ENCODE measurements at regions not wholly inside any gene's neighbourhood (a gene's known extent, or its start where the extent isn't known, plus 50 kb on each side); places are given as distances from the start of the nearest gene placed in this dataset.

DNA sequence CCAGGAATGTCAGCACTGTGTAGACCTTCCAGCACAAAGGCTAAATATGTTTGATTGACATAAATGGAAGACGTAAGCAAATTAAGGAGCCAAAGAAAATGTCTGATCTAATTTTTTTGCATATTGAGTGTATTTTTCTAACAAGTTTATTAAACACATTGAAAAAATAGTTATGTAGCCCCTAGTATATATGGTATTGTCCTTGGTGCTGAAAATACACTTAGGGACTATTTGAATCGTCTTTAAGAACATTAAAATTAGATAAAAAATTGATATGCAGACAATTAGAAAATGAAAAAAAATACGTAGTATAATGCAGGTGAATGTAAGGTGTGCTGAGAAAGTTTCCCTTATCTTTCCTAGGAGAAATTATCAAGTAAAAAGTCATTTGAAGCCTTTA is 337.0 kb downstream of the OMA1 start:
- no peak overlapping the region for H3K4me3 ChIP-seq (ENCODE audit: control insufficient read depth, low read depth, low read length)
- TF ChIP-seq, protein P1, sequence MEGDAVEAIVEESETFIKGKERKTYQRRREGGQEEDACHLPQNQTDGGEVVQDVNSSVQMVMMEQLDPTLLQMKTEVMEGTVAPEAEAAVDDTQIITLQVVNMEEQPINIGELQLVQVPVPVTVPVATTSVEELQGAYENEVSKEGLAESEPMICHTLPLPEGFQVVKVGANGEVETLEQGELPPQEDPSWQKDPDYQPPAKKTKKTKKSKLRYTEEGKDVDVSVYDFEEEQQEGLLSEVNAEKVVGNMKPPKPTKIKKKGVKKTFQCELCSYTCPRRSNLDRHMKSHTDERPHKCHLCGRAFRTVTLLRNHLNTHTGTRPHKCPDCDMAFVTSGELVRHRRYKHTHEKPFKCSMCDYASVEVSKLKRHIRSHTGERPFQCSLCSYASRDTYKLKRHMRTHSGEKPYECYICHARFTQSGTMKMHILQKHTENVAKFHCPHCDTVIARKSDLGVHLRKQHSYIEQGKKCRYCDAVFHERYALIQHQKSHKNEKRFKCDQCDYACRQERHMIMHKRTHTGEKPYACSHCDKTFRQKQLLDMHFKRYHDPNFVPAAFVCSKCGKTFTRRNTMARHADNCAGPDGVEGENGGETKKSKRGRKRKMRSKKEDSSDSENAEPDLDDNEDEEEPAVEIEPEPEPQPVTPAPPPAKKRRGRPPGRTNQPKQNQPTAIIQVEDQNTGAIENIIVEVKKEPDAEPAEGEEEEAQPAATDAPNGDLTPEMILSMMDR (conservative IDR thresholded peaks at IDR 0.05; ENCODE audit: control insufficient read depth, insufficient read depth, low read depth, low read length), result no peak
- DNase-seq (ENCODE audit: low read depth), result no peak

DNA sequence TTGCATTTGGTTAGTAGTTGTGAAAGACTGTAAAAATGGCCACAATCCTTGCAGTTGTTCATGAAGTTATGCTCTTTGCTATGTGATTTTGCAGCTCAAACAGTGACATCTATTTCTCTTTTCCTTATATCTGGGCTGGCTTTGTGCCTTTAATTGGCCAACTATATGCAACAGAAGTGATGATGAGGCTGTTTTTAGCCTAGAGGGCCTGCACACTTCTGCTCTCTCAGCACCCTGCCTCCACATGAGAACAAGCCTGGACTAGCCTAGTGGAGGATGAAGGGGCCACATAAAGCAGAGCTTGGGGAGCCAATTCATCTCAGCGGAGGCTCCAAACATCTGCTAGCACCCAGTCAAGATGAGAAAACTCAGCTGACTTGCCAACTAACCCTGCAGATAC is 339.8 kb downstream of the OMA1 start:
- TF ChIP-seq, protein P1 (conservative IDR thresholded peaks at IDR 0.05; ENCODE audit: control insufficient read depth, insufficient read depth, low read depth, low read length), result no peak
- DNase-seq (ENCODE audit: low read depth), result no peak
- no peak overlapping the region for H3K4me3 ChIP-seq (ENCODE audit: control insufficient read depth, low read depth, low read length)

- TF ChIP-seq, protein P1 (conservative IDR thresholded peaks at IDR 0.05; ENCODE audit: control insufficient read depth, insufficient read depth, low read depth, low read length), result peak; percentile 19
- no peak overlapping the region for H3K4me3 ChIP-seq (ENCODE audit: control insufficient read depth, low read depth, low read length)
- no peak for DNase-seq (ENCODE audit: low read depth)
Measured at GRCh38 chr1:58204284-58204683, 342.2 kb downstream of the OMA1 start.

- no peak overlapping the region for H3K4me3 ChIP-seq (ENCODE audit: control insufficient read depth, low read depth, low read length)
- no peak for DNase-seq (ENCODE audit: low read depth)
- TF ChIP-seq, protein P1 (conservative IDR thresholded peaks at IDR 0.05; ENCODE audit: control insufficient read depth, insufficient read depth, low read depth, low read length), result no peak
Measured at GRCh38 chr1:58201492-58202106, 344.9 kb downstream of the OMA1 start.

GRCh38 chr1:58200437-58200836 is 346.1 kb downstream of the OMA1 start:
- no peak for DNase-seq (ENCODE audit: low read depth)
- no peak overlapping the region for H3K4me3 ChIP-seq (ENCODE audit: control insufficient read depth, low read depth, low read length)
- TF ChIP-seq, protein P1 (conservative IDR thresholded peaks at IDR 0.05; ENCODE audit: control insufficient read depth, insufficient read depth, low read depth, low read length), result no peak

GRCh38 chr1:58197811-58198210 is 348.7 kb downstream of the OMA1 start:
- TF ChIP-seq, protein P1 (conservative IDR thresholded peaks at IDR 0.05; ENCODE audit: control insufficient read depth, insufficient read depth, low read depth, low read length), result no peak

More at GRCh38 chr1:58197811-58198210, 348.7 kb downstream of the OMA1 start:
- no peak for DNase-seq (ENCODE audit: low read depth)
- no peak overlapping the region for H3K4me3 ChIP-seq (ENCODE audit: control insufficient read depth, low read depth, low read length)

Data from fibroblast of mammary gland (primary cell).